Left ventricle myocardium inferior (tissue), 1 donor: ENCODE measurements at regions not wholly inside any gene's neighbourhood (a gene's known extent, or its start where the extent isn't known, plus 50 kb on each side); places are given as distances from the start of the nearest gene placed in this dataset.

Experiments
- DNase-seq: peaks from one replicate; pipeline ENCODE4 v3.0.0-alpha.2; 2020
- H3K27ac ChIP-seq: fragments of 200-600 bp; replicated peaks from 2 replicates; pipeline ENCODE4 v1.8.0; 2021
- H3K27me3 ChIP-seq: fragments of 200-600 bp; 2 replicates; pipeline ENCODE4 v1.8.0; 2021; ENCODE audit warnings: low read depth
- H3K36me3 ChIP-seq: fragments of 200-600 bp; 2 replicates; pipeline ENCODE4 v1.8.0; 2021
- H3K4me1 ChIP-seq: fragments of 200-600 bp; 2 replicates; pipeline ENCODE4 v1.8.0; 2021
- H3K4me3 ChIP-seq: fragments of 200-600 bp; 2 replicates; pipeline ENCODE4 v1.8.0; 2021; ENCODE audit warnings: mild to moderate bottlenecking, moderate library complexity
- H3K9me3 ChIP-seq: fragments of 200-600 bp; replicated peaks from 2 replicates; pipeline ENCODE4 v1.8.0; 2021
- CTCF ChIP-seq: fragments of 200-600 bp; IDR thresholded peaks from 2 replicates; pipeline ENCODE4 v1.8.0; 2021; ENCODE audit warnings: antibody characterized with exemption, mild to moderate bottlenecking, borderline replicate concordance
- intact Hi-C: fragments of 100-400 bp; cut with micrococcal nuclease; formaldehyde crosslinking; loops from one replicate; pipeline ENCODE4 v1.11.0; 2022
- donor health status: DM: no; HTN: yes; CAD: no; lungs with severe emphysema.

GRCh38 chr3:24834442-24834841, 339.8 kb upstream of the THRB start:
- TF ChIP-seq CTCF, result no peak
- Histone ChIP-seq H3K27ac (no peak overlapping the region), H3K9me3 (no peaks in the 10 kb centered on the region), H3K4me1 (peaks cover 7% of the 10 kb centered on the region), H3K4me3 (no peak overlapping the region), H3K36me3 (no peaks in the 10 kb centered on the region), H3K27me3 (peaks cover 21% of the 10 kb centered on the region)
- no peak for DNase-seq
- intact Hi-C loops, result no loop called here

GRCh38 chr3:24835510-24835909, 340.9 kb upstream of the THRB start:
- Histone ChIP-seq H3K27me3 (peaks cover 20% of the 10 kb centered on the region), H3K4me3 (no peak overlapping the region), H3K27ac (no peak overlapping the region), H3K4me1 (no peaks in the 10 kb centered on the region), H3K9me3 (no peaks in the 10 kb centered on the region), H3K36me3 (no peaks in the 10 kb centered on the region)
- intact Hi-C loops, result no loop called here
- no peak for DNase-seq
- no peak for TF ChIP-seq CTCF

- H3K36me3 ChIP-seq, result no peaks in the 10 kb centered on the region
- H3K27me3 ChIP-seq, result peaks cover 23% of the 10 kb centered on the region
- no peak for TF ChIP-seq CTCF
- no peak overlapping the region for H3K4me3 ChIP-seq
- DNase-seq, result no peak
- no peaks in the 10 kb centered on the region for H3K9me3 ChIP-seq
- intact Hi-C loops, result no loop called here
- H3K4me1 ChIP-seq, result no peaks in the 10 kb centered on the region
- H3K27ac ChIP-seq, result no peak overlapping the region
These were observed 343.0 kb upstream of the THRB start for GRCh38 chr3:24837601-24838000.

GRCh38 chr3:24838533-24838932, 343.9 kb upstream of the THRB start:
- H3K4me1 ChIP-seq, result no peaks in the 10 kb centered on the region
- no peak overlapping the region for H3K27ac ChIP-seq
- H3K4me3 ChIP-seq, result no peak overlapping the region
- peaks cover 23% of the 10 kb centered on the region for H3K27me3 ChIP-seq
- H3K9me3 ChIP-seq, result no peaks in the 10 kb centered on the region
- intact Hi-C loops, result no loop called here
- no peak for DNase-seq
- no peaks in the 10 kb centered on the region for H3K36me3 ChIP-seq
- no peak for TF ChIP-seq CTCF

GRCh38 chr3:24843955-24844354, 349.3 kb upstream of the THRB start:
- H3K27me3 ChIP-seq, result peaks cover 21% of the 10 kb centered on the region
- no peak for DNase-seq
- no peaks in the 10 kb centered on the region for H3K4me1 ChIP-seq
- H3K4me3 ChIP-seq, result no peak overlapping the region
- intact Hi-C loops, result no loop called here
- H3K27ac ChIP-seq, result no peak overlapping the region
- TF ChIP-seq CTCF, result no peak
- H3K9me3 ChIP-seq, result no peaks in the 10 kb centered on the region
- no peaks in the 10 kb centered on the region for H3K36me3 ChIP-seq
